K562 (cell line): ENCODE measurements at regions not wholly inside any gene's neighbourhood (a gene's known extent, or its start where the extent isn't known, plus 50 kb on each side); places are given as distances from the start of the nearest gene placed in this dataset.

Source experiments
- ARID2 ChIP-seq: fragments of 450-650 bp; IDR thresholded peaks from 2 replicates; pipeline ENCODE4 v1.6.1; 2017; ENCODE audit warnings: antibody characterized with exemption, mild to moderate bottlenecking
- EZH2 ChIP-seq: IDR thresholded peaks from 2 replicates; pipeline ENCODE4 v1.6.1; 2012; ENCODE audit warnings: low read depth, mild to moderate bottlenecking, inconsistent platforms, low read length, borderline replicate concordance
- GABPB1 ChIP-seq: sonication (generic); formaldehyde crosslinking; IDR thresholded peaks from 2 replicates; pipeline ENCODE4 v1.8.0; 2022; ENCODE audit warnings: mild to moderate bottlenecking, missing genetic modification reagents
- HIVEP1 ChIP-seq: fragments of 250-450 bp; sonication (Bioruptor Pico); IDR thresholded peaks from 2 replicates; pipeline ENCODE4 v1.4.0; 2020; ENCODE audit warnings: mild to moderate bottlenecking
- ID3 ChIP-seq, 2 experiments: fragments of 250-450 bp in 1 of 2; fragments of 450-650 bp in 1 of 2; sonication (Bioruptor Pico) in 1 of 2; IDR thresholded peaks; 2 replicates each; pipeline versions ENCODE4 v1.6.1 to v1.8.0; 2016 to 2021; ENCODE audit warnings: mild to moderate bottlenecking in 2 of 2, moderate library complexity in 2 of 2, missing compliant biosample characterization in 1 of 2, missing genetic modification characterization in 1 of 2
- NR4A1 ChIP-seq, 2 experiments: fragments of 250-450 bp in 1 of 2; fragments of 450-650 bp in 1 of 2; sonication (Bioruptor Pico) in 1 of 2; IDR thresholded peaks; 2 replicates each; pipeline versions ENCODE4 v1.4.0 to v1.6.1; 2016 to 2020; ENCODE audit warnings: mild to moderate bottlenecking in 2 of 2, missing compliant biosample characterization in 1 of 2, missing genetic modification characterization in 1 of 2, moderate library complexity in 1 of 2
- OTX1 ChIP-seq: fragments of 450-650 bp; formaldehyde crosslinking; IDR thresholded peaks from 2 replicates; pipeline ENCODE4 v1.4.0; 2022; ENCODE audit warnings: mild to moderate bottlenecking
- RB1 ChIP-seq: fragments of 450-650 bp; IDR thresholded peaks from 2 replicates; pipeline ENCODE4 v1.6.1; 2017; ENCODE audit warnings: low read depth, mild to moderate bottlenecking
- RBBP5 ChIP-seq: fragments of 200-600 bp; sonication (generic); IDR thresholded peaks from 2 replicates; pipeline ENCODE4 v1.6.1; 2012; ENCODE audit warnings: borderline replicate concordance, mild to moderate bottlenecking, low read length, control low read depth, inconsistent platforms; ENCODE audit not compliant: insufficient read depth, poor library complexity, severe bottlenecking
- RBM17 ChIP-seq: fragments of 200-400 bp; formaldehyde crosslinking; IDR thresholded peaks from 2 replicates; pipeline ENCODE4 v1.6.1; 2017; ENCODE audit warnings: low read depth, mild to moderate bottlenecking, low read length, borderline replicate concordance
- SP2 ChIP-seq: IDR thresholded peaks from 2 replicates; pipeline ENCODE4 v1.6.1; 2011; ENCODE audit warnings: mild to moderate bottlenecking, low read depth, low read length, moderate library complexity; ENCODE audit not compliant: poor library complexity, severe bottlenecking; ENCODE audit errors: extremely low read depth
- SPI1 ChIP-seq: IDR thresholded peaks from 2 replicates; pipeline ENCODE4 v1.6.1; 2011; ENCODE audit warnings: low read depth, low read length, control low read depth, borderline replicate concordance
- SRSF7 ChIP-seq: fragments of 200-400 bp; formaldehyde crosslinking; optimal IDR thresholded peaks from 2 replicates; pipeline ENCODE3; 2017; ENCODE audit warnings: mild to moderate bottlenecking, low read depth, low read length
- YY1 ChIP-seq, 3 experiments: IDR thresholded peaks; 2 replicates each; pipeline ENCODE4 v1.6.1; 2011; ENCODE audit warnings: low read length in 2 of 3, mild to moderate bottlenecking in 2 of 3, moderate library complexity in 2 of 3, borderline replicate concordance in 1 of 3, control low read depth in 1 of 3, low read depth in 1 of 3; ENCODE audit not compliant: insufficient read depth in 3 of 3, insufficient replicate concordance in 2 of 3, control insufficient read depth in 1 of 3, insufficient read length in 1 of 3; ENCODE audit errors: extremely low read depth in 1 of 3
- ZNF121 ChIP-seq: sonication (generic); formaldehyde crosslinking; conservative IDR thresholded peaks from 2 replicates; pipeline ENCODE4 v1.8.0; 2022; ENCODE audit warnings: missing genetic modification reagents
- ZNF277 ChIP-seq: fragments of 250-450 bp; sonication (Bioruptor Pico); IDR thresholded peaks from 2 replicates; pipeline ENCODE4 v1.8.0; 2022; ENCODE audit warnings: inconsistent platforms, mild to moderate bottlenecking, moderate library complexity, borderline replicate concordance
- ZNF398 ChIP-seq: fragments of 250-450 bp; sonication (Bioruptor Pico); IDR thresholded peaks from 2 replicates; pipeline ENCODE4 v1.8.0; 2021; ENCODE audit warnings: moderate library complexity, mild to moderate bottlenecking, inconsistent platforms
- ZNF41 ChIP-seq: fragments of 250-450 bp; sonication (Bioruptor Pico); conservative IDR thresholded peaks from 2 replicates; pipeline ENCODE4 v1.4.0; 2020; ENCODE audit warnings: mild to moderate bottlenecking
- ZNF644 ChIP-seq: fragments of 200-800 bp; sonication (Bioruptor generic); IDR thresholded peaks from 2 replicates; pipeline ENCODE4 v1.6.1; 2016; ENCODE audit warnings: low read depth, missing genetic modification characterization, missing compliant biosample characterization

- TF ChIP-seq SP2 = no peak
- TF ChIP-seq ZNF121 (CRISPR knock-in tag) = 0 out of 2 replicates have a peak, but pooled peaks have one; percentile 15
- TF ChIP-seq YY1 (IDR thresholded peaks at IDR 0.05; ENCODE audit: borderline replicate concordance in 1 of 3, control insufficient read depth in 1 of 3, extremely low read depth in 1 of 3, insufficient read depth in 3 of 3, insufficient read length in 1 of 3, insufficient replicate concordance in 2 of 3, low read depth in 1 of 3, low read length in 2 of 3) = peak in 1 of 3 experiments; percentile 43
- TF ChIP-seq HIVEP1 (CRISPR knock-in tag) = 0 out of 2 replicates have a peak, but pooled peaks have one; percentile 51
- TF ChIP-seq EZH2 = no peak
- no peak for TF ChIP-seq SRSF7
- no peak for TF ChIP-seq RB1
- TF ChIP-seq SPI1 = 0 out of 2 replicates have a peak, but pooled peaks have one; percentile 25
- TF ChIP-seq ZNF644 (tag) = no peak
- peak; percentile 41; the same call in 1 of the 2 replicates for TF ChIP-seq OTX1
- no peak for TF ChIP-seq GABPB1 (CRISPR knock-in tag)
- TF ChIP-seq ZNF277 (CRISPR knock-in tag) = no peak
- TF ChIP-seq RBBP5 = peak; percentile 16
- TF ChIP-seq ARID2 = no peak
- TF ChIP-seq NR4A1 (CRISPR knock-in tag; IDR thresholded peaks at IDR 0.05) = 0 out of 2 replicates have a peak, but pooled peaks have one; percentile 25
- TF ChIP-seq NR4A1 (tag; IDR thresholded peaks at IDR 0.05) = no peak
- TF ChIP-seq ZNF41 (CRISPR knock-in tag) = 0 out of 2 replicates have a peak, but pooled peaks have one; percentile 13
- TF ChIP-seq RBM17 = no peak
- no peak for TF ChIP-seq ID3 (CRISPR knock-in tag; IDR thresholded peaks at IDR 0.05)
- TF ChIP-seq ID3 (tag; IDR thresholded peaks at IDR 0.05) = 0 out of 2 replicates have a peak, but pooled peaks have one; percentile 23
- no peak for TF ChIP-seq ZNF398
Observed at GRCh38 chr21:33993286-33994231, 78.0 kb upstream of the ATP5PO start (continued).
